Mucosa of rectum (tissue), 2 donors: ENCODE measurements at regions not wholly inside any gene's neighbourhood (a gene's known extent, or its start where the extent isn't known, plus 50 kb on each side); places are given as distances from the start of the nearest gene placed in this dataset.

ENCODE experiments used
- H3K27ac ChIP-seq, 2 donors: one replicate each; pipeline ENCODE4 v1.7.0; 2013; ENCODE audit warnings: inconsistent platforms in 2 of 2, low read depth in 2 of 2, low read length in 2 of 2
- H3K27me3 ChIP-seq, 2 donors: one replicate each; pipeline ENCODE4 v1.7.0; 2013; ENCODE audit warnings: low read length in 2 of 2; ENCODE audit not compliant: control insufficient read depth in 2 of 2, insufficient read depth in 2 of 2
- H3K36me3 ChIP-seq, 2 donors: one replicate each; pipeline ENCODE4 v1.7.0; 2013; ENCODE audit warnings: low read length in 2 of 2; ENCODE audit not compliant: control insufficient read depth in 2 of 2, insufficient read depth in 2 of 2
- H3K4me1 ChIP-seq, 2 donors: one replicate each; pipeline ENCODE4 v1.7.0; 2013; ENCODE audit warnings: low read length in 2 of 2, mild to moderate bottlenecking in 1 of 2; ENCODE audit not compliant: control insufficient read depth in 2 of 2, insufficient read depth in 2 of 2
- H3K4me3 ChIP-seq, 2 donors: one replicate each; pipeline ENCODE4 v1.7.0; 2013; ENCODE audit warnings: low read length in 2 of 2
- H3K9ac ChIP-seq, 2 donors: one replicate each; pipeline ENCODE4 v1.7.0; 2013; ENCODE audit warnings: low read length in 2 of 2, low read depth in 1 of 2, mild to moderate bottlenecking in 1 of 2
- H3K9me3 ChIP-seq, 2 donors: one replicate each; pipeline ENCODE4 v1.7.0; 2013; ENCODE audit warnings: low read length in 2 of 2; ENCODE audit not compliant: control insufficient read depth in 2 of 2
- donor health status: healthy.
- donor health status: Normal muscosa, but diverticular disease.

DNA sequence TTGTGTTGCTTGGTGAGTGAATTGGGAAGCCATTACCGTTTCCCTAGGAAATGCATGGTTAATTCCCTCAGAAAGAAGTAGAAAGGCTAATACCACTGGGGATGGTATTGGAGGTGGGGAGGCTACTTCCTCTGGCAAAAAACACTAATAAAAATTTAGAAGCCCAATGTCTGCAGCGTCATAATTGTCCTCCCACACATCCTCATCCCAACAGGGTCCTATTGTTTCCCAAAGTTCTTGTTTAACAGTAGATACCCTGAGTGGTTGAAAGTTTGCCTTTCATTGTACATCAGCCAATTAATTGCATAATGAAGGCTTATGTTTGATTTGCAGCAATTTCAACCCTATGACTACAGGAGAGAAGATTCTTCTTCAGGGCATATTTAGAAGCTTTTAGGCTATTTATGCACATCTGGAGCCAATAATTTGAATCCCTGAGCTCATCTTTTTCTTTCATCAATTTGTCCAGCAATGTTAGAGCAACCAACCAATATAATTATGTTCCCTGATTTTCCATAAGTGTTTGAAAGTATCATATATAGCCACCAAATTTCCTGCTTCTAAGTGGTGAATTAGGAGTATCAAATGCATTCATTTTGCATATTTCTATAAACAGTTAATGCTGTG, 491.0 kb downstream of the SLITRK5 start:
- Histone ChIP-seq H3K27ac (no peak overlapping the region), H3K27me3 (no peaks in the 10 kb centered on the region), H3K9ac (no peak overlapping the region), H3K36me3 (no peaks in the 10 kb centered on the region), H3K4me1 (no peaks in the 10 kb centered on the region), H3K9me3 (peaks cover 0 to 3% of the 10 kb centered on the region in 2 donors), H3K4me3 (no peak overlapping the region)

DNA sequence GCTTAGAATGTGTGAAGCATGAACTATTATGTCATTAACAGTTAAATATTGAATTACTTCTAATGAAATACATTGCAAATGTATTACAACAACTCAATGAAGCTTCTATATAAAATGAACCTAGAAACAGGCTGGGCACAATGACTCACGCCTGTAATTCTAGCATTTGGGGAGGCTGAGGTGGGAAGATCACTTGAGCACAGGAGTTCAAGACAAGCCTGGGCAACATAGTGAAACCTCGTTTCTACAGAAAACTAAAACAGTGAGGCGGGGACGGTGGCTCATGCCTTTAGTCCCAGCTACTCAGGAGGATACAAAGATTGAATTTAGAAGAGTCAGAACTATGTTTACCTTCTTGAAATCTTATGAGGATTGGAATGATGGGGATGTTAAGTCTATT, 505.1 kb downstream of the SLITRK5 start:
- no peak overlapping the region for H3K27ac ChIP-seq
- H3K9ac ChIP-seq: no peak overlapping the region
- no peak overlapping the region for H3K4me3 ChIP-seq
- H3K36me3 ChIP-seq: no peaks in the 10 kb centered on the region
- no peaks in the 10 kb centered on the region for H3K27me3 ChIP-seq
- H3K9me3 ChIP-seq: no peaks in the 10 kb centered on the region
- no peaks in the 10 kb centered on the region for H3K4me1 ChIP-seq

DNA sequence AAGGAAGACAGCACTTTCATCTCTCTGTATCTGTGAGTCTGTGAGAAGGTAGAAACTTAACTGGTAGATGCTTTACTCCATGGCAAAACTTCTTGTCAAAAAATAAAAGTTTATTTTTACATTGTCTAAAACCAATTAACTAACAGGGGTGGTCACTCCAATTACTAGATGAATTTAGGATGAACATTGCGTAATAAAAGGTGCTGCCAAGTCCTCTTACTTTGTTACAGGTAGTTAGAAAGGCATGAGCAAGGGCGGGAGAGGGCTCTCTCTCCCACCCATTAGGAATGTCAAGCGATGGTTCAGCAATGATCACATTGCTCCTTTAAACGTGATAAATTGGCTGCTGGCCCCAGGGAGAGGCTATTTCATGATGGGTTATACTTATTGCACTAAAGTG, 512.3 kb downstream of the SLITRK5 start:
- no peaks in the 10 kb centered on the region for H3K27me3 ChIP-seq
- no peaks in the 10 kb centered on the region for H3K9me3 ChIP-seq

DNA sequence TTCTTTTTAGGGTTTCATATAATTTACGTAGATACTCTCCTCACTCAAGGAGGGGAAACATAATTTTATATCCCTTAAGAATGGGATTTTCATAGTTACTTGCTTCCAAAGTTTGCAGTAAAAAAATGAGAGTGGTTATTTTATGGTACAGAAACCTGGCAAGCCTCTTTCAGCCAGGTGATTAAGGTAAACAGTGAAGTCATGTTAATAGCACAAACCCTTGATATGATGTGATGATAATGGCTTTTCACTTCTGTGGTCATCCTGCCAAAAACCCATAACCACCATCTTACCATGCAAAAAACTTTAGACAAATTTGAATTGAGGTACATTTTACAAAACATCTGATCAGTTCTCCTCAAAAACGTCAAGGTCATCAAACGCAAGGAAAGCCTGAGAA, 517.8 kb downstream of the SLITRK5 start:
- H3K9ac ChIP-seq: no peak overlapping the region
- H3K4me3 ChIP-seq: no peak overlapping the region
- H3K27me3 ChIP-seq: no peaks in the 10 kb centered on the region
- H3K36me3 ChIP-seq: no peaks in the 10 kb centered on the region
- H3K4me1 ChIP-seq: no peaks in the 10 kb centered on the region
- no peak overlapping the region for H3K27ac ChIP-seq
- no peaks in the 10 kb centered on the region for H3K9me3 ChIP-seq

More for the DNA sequence above, 512.3 kb downstream of the SLITRK5 start:
- Histone ChIP-seq H3K27ac (no peak overlapping the region), H3K9ac (no peak overlapping the region), H3K4me1 (no peaks in the 10 kb centered on the region), H3K36me3 (no peaks in the 10 kb centered on the region), H3K4me3 (no peak overlapping the region)

DNA sequence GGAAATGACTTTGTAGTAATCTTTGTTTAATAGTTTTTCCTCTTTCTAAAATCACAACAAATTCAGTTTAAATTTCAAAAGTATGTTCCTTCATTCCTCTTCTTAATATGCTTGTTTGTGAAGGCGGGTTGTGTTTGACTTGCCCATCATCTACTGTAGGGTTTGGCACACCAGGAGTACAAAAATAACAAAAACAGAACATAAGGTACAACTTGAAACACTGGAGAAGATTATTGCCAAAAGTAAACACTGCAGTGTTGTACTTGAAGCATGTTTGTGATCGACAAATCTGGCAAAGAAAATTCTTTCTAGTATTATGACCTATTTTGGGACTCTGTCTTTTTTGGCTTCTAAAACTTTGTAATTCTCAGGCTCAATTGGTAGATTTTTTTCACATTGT, 518.6 kb downstream of the SLITRK5 start:
- no peak overlapping the region for H3K9ac ChIP-seq
- no peak overlapping the region for H3K27ac ChIP-seq
- no peaks in the 10 kb centered on the region for H3K4me1 ChIP-seq
- H3K4me3 ChIP-seq: no peak overlapping the region
- H3K27me3 ChIP-seq: no peaks in the 10 kb centered on the region
- H3K36me3 ChIP-seq: no peaks in the 10 kb centered on the region
- no peaks in the 10 kb centered on the region for H3K9me3 ChIP-seq

DNA sequence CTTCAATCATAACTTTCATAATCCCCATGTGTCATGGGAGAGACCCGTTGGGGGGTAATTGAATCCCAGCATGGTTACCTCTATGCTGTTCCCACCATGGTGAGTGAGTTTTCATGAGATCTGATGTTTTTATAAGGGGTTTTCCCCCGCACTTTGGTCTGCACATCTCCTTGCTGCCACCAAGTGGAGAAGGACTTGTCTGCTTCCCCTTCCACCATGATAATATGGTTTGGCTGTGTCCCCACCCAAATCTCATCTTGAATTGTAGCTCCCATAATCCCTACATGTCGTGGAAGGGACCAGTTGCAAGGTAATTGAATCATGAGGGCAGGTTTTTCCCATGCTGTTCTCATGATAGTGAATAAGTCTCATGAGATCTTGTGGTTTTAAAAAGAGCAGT, 524.9 kb downstream of the SLITRK5 start:
- no peaks in the 10 kb centered on the region for H3K36me3 ChIP-seq

DNA sequence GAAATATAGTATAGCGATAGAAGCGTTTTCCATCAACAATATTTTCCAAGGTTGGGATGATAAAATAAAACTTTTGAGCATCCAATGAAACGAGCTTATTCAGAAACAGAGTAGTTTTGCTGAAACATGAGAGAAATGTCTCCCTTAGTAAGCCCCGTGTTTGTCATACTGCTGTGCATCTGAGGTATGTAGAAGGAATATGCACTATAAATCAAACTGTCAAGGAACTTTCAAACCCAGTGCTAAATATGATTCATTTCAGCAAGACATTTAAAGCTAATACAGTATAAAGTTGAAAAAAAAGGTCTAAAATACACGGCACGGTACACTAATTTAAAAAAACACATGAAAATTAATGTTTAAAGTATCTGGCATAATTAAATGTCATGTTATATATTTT, 546.2 kb downstream of the SLITRK5 start:
- H3K27me3 ChIP-seq: no peaks in the 10 kb centered on the region
- H3K9me3 ChIP-seq: no peaks in the 10 kb centered on the region
- H3K9ac ChIP-seq: no peak overlapping the region
- no peaks in the 10 kb centered on the region for H3K4me1 ChIP-seq
- no peak overlapping the region for H3K27ac ChIP-seq
- H3K36me3 ChIP-seq: no peaks in the 10 kb centered on the region
- H3K4me3 ChIP-seq: no peak overlapping the region

More for the DNA sequence above, 524.9 kb downstream of the SLITRK5 start:
- Histone ChIP-seq H3K27ac (no peak overlapping the region), H3K4me1 (no peaks in the 10 kb centered on the region), H3K27me3 (no peaks in the 10 kb centered on the region), H3K9me3 (no peaks in the 10 kb centered on the region), H3K9ac (no peak overlapping the region), H3K4me3 (no peak overlapping the region)

DNA sequence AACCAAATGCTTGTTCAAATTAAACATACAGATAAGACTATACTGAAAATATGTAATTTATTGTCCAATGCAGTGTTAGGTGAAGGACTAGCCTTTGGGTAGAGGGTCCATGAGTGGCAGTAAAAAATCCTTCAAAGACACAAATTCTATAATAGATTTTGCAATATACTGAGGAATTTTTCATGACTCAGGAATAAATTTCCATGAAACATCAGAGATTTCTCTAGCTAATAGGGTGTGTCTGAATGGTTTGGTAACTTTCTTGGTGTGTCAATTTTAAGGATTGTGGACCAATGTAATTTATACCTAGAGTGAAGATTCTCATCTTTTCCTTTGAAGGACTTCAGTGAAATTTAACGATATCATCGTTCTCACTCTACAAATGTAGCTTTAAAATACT, 546.7 kb downstream of the SLITRK5 start:
- Histone ChIP-seq H3K27ac (no peak overlapping the region), H3K9ac (no peak overlapping the region), H3K4me1 (no peaks in the 10 kb centered on the region), H3K9me3 (no peaks in the 10 kb centered on the region), H3K36me3 (no peaks in the 10 kb centered on the region), H3K4me3 (no peak overlapping the region), H3K27me3 (no peaks in the 10 kb centered on the region)

DNA sequence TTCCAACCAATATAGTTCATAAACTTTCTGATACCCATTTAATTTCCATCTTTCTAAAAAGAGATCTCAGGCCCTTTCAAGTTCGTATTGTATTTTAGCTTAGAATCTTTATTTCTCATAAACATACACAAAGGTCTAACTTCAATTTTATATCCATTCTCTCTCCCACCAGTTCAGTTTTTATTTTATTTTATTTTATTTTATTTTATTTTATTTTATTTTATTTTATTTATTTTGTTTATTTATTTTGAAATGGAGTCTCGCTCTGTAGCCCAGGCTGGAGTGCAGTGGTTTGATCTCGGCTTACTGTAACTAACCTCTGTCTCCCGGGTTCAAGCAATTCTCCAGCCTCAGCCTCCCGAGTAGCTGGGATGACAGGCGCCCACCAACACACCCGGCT, 552.8 kb downstream of the SLITRK5 start:
- Histone ChIP-seq H3K4me1 (no peaks in the 10 kb centered on the region), H3K27ac (no peak overlapping the region), H3K4me3 (no peak overlapping the region)

DNA sequence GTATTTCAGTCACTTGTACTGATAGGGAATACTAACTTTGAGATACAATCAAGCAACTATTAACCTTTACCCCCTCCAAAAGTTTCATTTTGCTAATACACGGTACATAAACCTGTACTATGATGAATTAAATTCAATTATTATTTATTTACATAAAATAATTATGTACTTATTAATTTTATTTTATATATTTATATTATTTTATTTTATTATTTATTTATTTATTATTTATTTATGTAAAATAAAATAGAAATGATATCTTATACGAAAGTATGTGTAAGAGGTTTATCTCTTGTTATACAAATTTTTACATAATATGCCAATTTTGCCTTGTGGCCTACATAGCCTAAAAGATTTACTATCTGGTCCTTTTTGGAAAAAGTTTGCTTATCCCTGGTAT, 564.3 kb downstream of the SLITRK5 start:
- Histone ChIP-seq H3K4me1 (no peaks in the 10 kb centered on the region), H3K36me3 (no peaks in the 10 kb centered on the region), H3K27me3 (no peaks in the 10 kb centered on the region), H3K9me3 (no peaks in the 10 kb centered on the region), H3K27ac (no peak overlapping the region), H3K4me3 (no peak overlapping the region), H3K9ac (no peak overlapping the region)

More for the DNA sequence above, 552.8 kb downstream of the SLITRK5 start:
- Histone ChIP-seq H3K9ac (no peak overlapping the region), H3K27me3 (no peaks in the 10 kb centered on the region), H3K9me3 (no peaks in the 10 kb centered on the region), H3K36me3 (no peaks in the 10 kb centered on the region)

DNA sequence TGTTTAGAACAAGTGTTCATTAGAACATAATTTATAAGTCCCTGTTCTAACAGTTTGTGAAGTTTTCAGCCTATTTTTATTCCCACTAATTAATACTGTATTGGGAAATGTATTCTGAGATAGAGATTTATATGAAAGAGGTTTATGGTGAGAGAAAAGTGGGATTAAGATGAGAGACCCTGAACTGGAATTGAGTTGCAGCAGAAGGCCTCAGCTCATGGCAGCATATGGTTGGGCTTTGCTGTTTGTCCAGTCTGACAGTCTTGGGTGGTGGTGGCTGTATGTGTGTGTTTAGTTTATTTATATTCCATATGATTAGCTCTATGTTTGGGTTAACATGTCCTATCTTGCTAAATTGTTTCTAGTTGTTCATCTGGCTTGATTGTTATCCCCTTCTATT, 575.1 kb downstream of the SLITRK5 start:
- no peak overlapping the region for H3K4me3 ChIP-seq
- no peaks in the 10 kb centered on the region for H3K9me3 ChIP-seq
- no peaks in the 10 kb centered on the region for H3K36me3 ChIP-seq
- no peaks in the 10 kb centered on the region for H3K27me3 ChIP-seq
- no peak overlapping the region for H3K27ac ChIP-seq
- H3K4me1 ChIP-seq: no peaks in the 10 kb centered on the region
- no peak overlapping the region for H3K9ac ChIP-seq
